ENCODE measurements at regions not wholly inside any gene's neighbourhood (a gene's known extent, or its start where the extent isn't known, plus 50 kb on each side); places are given as distances from the start of the nearest gene placed in this dataset.
A peak's percentile ranks its signal among the peaks of the same experiment; 100 is the strongest.
"Not testable (repeated sequence)": the region's sequence is repeated elsewhere in the genome, so short reads cannot be mapped to it uniquely, and the experiment has no call there.

DNA sequence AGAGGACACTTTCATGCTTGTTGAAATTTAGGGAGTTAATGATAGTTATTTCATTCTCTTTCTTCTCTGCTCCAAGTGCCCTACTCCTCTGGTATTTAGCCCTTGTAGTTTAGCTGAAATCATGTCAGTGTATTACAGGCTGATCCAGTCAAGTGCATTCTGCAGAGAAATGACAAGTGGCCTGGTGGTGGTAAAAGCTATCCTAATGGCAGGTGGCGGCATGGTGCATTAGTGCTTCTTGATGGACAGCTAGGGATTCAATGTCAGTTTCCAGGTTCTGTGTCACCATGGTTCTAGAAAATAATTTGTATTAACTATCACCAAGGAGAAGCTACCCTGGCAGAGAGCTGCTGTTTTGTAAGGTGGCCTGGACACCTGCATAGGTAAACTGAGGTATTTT, 90.0 kb upstream of the BNIP2 start:
- no peak for DNase-seq

DNA sequence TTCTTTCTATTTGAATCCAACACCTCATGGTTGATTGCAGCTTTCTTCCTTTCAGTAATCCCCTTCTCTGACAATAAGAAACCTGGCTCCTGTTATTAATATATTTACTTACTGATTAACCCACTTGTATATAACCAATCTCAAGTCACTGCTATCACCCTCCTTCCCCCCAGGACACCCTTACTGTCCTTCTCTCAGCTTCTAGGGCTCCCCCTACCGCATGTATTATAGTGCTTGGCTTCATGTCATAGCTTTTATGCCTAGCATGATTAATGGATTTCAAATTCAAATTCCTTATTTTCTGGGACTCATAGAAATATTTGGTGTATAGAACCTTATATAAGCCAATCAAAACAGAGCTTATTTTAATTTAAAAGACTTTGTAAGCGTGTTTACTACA, 75.7 kb upstream of the BNIP2 start:
- DNase-seq = no peak

GRCh38 chr15:59762558-59762957, 73.4 kb upstream of the BNIP2 start:
- DNase-seq = no peak

DNA sequence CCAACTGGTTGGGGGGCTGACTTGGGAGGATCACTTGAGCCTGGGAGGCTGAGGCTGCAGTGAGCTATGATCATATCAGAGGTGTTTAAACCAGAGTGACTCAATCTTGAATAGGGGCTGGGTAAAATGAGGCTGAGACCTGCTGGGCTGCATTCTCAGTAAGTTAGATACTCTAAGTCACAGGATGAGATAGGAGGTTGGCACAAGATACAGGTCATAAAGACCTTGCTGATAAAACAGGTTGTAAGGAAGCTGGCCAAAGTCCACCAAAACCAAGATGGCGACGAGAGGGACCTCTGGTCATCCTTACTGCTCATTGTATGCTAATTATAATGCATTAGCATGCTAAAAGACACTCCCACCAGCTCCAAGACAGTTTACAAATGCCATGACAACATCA, 71.1 kb upstream of the BNIP2 start:
- DNase-seq = not testable (repeated sequence)

- DNase-seq = no peak
Observed at GRCh38 chr15:59751552-59752413, 62.7 kb upstream of the BNIP2 start.

DNA sequence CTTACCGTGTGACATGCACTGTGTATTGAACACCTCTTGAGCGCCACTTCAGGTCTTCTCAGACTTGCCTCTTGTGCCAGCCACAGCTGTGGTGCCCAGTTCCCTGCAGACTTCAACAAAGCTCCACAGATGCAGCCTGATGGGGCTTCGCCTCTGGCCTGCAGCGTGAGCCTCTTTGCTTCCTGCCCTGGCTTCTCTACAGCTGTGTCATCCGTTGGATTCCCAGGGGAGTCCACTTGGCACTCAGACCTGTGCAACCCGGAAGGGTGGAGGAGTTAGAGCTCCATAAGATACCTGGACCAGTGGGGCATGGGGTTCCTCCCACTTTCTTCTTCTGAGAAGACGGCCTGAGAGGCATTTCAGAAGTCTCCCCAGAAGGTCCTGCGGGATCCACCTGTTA, 57.7 kb upstream of the BNIP2 start:
- DNase-seq = no peak

DNA sequence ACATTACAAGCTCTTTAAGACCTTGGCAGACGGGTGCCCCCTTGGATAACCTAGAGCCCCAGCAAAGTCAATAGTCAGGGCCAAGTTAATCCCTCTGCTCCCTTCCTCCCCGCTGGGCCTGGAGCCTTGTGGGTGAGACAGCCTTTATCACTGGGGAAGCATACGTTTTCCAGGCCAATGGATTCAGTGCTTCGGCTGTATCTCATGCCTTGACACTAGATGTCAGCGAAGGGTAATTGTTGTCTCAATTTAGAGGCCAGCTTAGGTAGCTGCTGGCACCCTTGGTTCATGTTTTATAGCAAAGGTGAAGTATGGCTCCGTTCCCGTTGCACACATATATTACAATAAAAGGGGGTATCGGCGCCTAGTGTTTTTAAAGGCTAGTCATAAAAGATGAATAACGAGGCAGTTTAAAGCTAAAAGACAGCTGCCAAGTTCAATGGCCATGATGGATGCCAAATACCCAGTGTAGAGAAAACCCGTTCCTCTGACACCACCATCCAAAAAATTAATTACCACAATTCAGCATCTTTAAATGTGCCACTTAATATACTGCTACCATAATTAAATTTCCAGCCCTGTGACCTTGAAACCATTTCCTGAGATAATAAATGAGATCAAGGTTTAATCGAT, 52.3 kb upstream of the BNIP2 start:
- DNase-seq = peak; percentile 33

- no peak for DNase-seq
Observed at GRCh38 chr15:59739557-59740186, 50.6 kb upstream of the BNIP2 start.

Measured in NCI-H2171 treated with DMSO at 0.1 percent for 48 hours (cell line).